Adrenal gland (tissue), 9 donors: ENCODE measurements at regions not wholly inside any gene's neighbourhood (a gene's known extent, or its start where the extent isn't known, plus 50 kb on each side); places are given as distances from the start of the nearest gene placed in this dataset.

ENCODE experiments used
- DNase-seq, 7 donors: peaks; one replicate each; pipeline ENCODE4 v3.0.0-alpha.2; 2019 to 2020
- H3K27ac ChIP-seq, 5 donors: fragments of 200-600 bp; sonication (generic) in 4 of 5; 1 replicate in 3 of 5; 2 replicates in 2 of 5; pipeline versions ENCODE4 v1.5.1 to v1.8.0; 2016 to 2020; ENCODE audit warnings: mild to moderate bottlenecking in 1 of 5
- H3K27me3 ChIP-seq: fragments of 200-600 bp; 2 replicates; pipeline ENCODE4 v1.8.0; 2021
- H3K36me3 ChIP-seq, 2 donors: fragments of 200-600 bp; replicated peaks in 1 of 2; 1 replicate in 1 of 2; 2 replicates in 1 of 2; pipeline versions ENCODE4 v1.5.1 to v1.8.0; 2018 to 2022
- H3K4me1 ChIP-seq, 2 donors: fragments of 200-600 bp; replicated peaks in 1 of 2; 1 replicate in 1 of 2; 2 replicates in 1 of 2; pipeline versions ENCODE4 v1.5.1 to v1.8.0; 2018 to 2021
- H3K4me3 ChIP-seq, 4 donors: fragments of 200-600 bp; sonication (generic) in 3 of 4; one replicate each; pipeline ENCODE4 v1.5.1; 2016 to 2018
- H3K9me3 ChIP-seq, 3 donors: fragments of 200-600 bp; sonication (generic) in 1 of 3; replicated peaks in 1 of 3; 1 replicate in 2 of 3; 2 replicates in 1 of 3; pipeline versions ENCODE4 v1.5.1 to v1.8.0; 2016 to 2021
- CTCF ChIP-seq, 6 experiments: fragments of 450-650 bp in 4 of 6; fragments of 200-600 bp in 2 of 6; sonication (generic) in 1 of 6; IDR thresholded peaks; 1 replicate in 5 of 6; 2 replicates in 1 of 6; pipeline versions ENCODE4 v1.5.1 to v1.8.0; 2016 to 2021; ENCODE audit warnings: antibody characterized with exemption in 6 of 6, mild to moderate bottlenecking in 2 of 6, moderate library complexity in 1 of 6
- POLR2A ChIP-seq, 2 donors: fragments of 450-650 bp; IDR thresholded peaks; one replicate each; pipeline ENCODE4 v1.6.1; 2017; ENCODE audit warnings: antibody characterized with exemption in 2 of 2, mild to moderate bottlenecking in 2 of 2, moderate library complexity in 1 of 2
- whole genome bisulfite sequencing, 4 donors: extraction: QIAGEN DNeasy Blood & Tissue Kit in 2 of 4; methylation state at CpG; one replicate each; pipeline versions ENCODE4 v1.1.5 to v1.1.7; 2013 to 2017; 5-methylcytosine and 5-hydroxymethylcytosine counted together
- intact Hi-C, 2 donors: fragments of 100-400 bp; cut with DNase I; formaldehyde crosslinking; loops; one replicate each; pipeline versions ENCODE4 v1.14.1 to v1.15.0; 2022 to 2023
- donor health status: healthy with polysubstance abuse.
- donor health status: Bipolar disorder and iron deficiency.
- donor health status: DM: yes; HTN: yes; CAD: no.
- donor health status: DM: no; HTN: no; CAD: no.
- donor health status: DM: no; HTN: no; CAD: no.

- H3K4me3 ChIP-seq: no peak overlapping the region
- TF ChIP-seq CTCF (IDR thresholded peaks at IDR 0.05): no peak
- no peak for DNase-seq
- H3K27me3 ChIP-seq: no peaks in the 10 kb centered on the region
- 37 to 53% (median 44%) methylated on average over 2 of the region's 2 CpGs for WGBS, 4 donors
- no peaks in the 10 kb centered on the region for H3K4me1 ChIP-seq
- no peaks in the 10 kb centered on the region for H3K9me3 ChIP-seq
- no peaks in the 10 kb centered on the region for H3K36me3 ChIP-seq
- H3K27ac ChIP-seq: no peak overlapping the region
- intact Hi-C loops: no loop called here
Measured at GRCh38 chr11:97118614-97119200, 728.9 kb downstream of the JRKL start.

GRCh38 chr11:97123237-97123636, 733.4 kb downstream of the JRKL start:
- intact Hi-C loops: no loop called here
- 47 to 60% (median 51%) methylated on average over 2 of the region's 2 CpGs for WGBS, 4 donors

GRCh38 chr11:97136067-97136466, 746.3 kb downstream of the JRKL start:
- no peak for TF ChIP-seq CTCF (IDR thresholded peaks at IDR 0.05)
- no peak for TF ChIP-seq POLR2A (IDR thresholded peaks at IDR 0.05)
- intact Hi-C loops: no loop called here
- no peaks in the 10 kb centered on the region for H3K36me3 ChIP-seq
- H3K27ac ChIP-seq: no peak overlapping the region
- no peak for DNase-seq
- H3K4me3 ChIP-seq: no peak overlapping the region
- no peaks in the 10 kb centered on the region for H3K27me3 ChIP-seq
- peaks cover 0 to 8% (median 0%) of the 10 kb centered on the region in 3 donors for H3K9me3 ChIP-seq
- WGBS, 4 donors: 64 to 95% (median 92%) methylated on average over 1 of the region's 1 CpG
- no peaks in the 10 kb centered on the region for H3K4me1 ChIP-seq

More at GRCh38 chr11:97123237-97123636, 733.4 kb downstream of the JRKL start:
- H3K27me3 ChIP-seq: no peaks in the 10 kb centered on the region
- H3K9me3 ChIP-seq: no peaks in the 10 kb centered on the region
- TF ChIP-seq CTCF (IDR thresholded peaks at IDR 0.05) (no peak), POLR2A (IDR thresholded peaks at IDR 0.05) (no peak)
- no peak overlapping the region for H3K4me3 ChIP-seq
- no peaks in the 10 kb centered on the region for H3K36me3 ChIP-seq
- no peak overlapping the region for H3K27ac ChIP-seq
- no peak for DNase-seq
- H3K4me1 ChIP-seq: no peaks in the 10 kb centered on the region

- DNase-seq: peak in 2 of 7 donors; percentile 6 to 17
- H3K4me1 ChIP-seq: no peaks in the 10 kb centered on the region
- 63 to 73% (median 72%) methylated on average over 2 of the region's 2 CpGs for WGBS, 4 donors
- no peak overlapping the region for H3K4me3 ChIP-seq
- intact Hi-C loops: loop anchor here in 1 of 2 donors (5.0 kb wide), 2 partner anchors 314 to 679 kb away; no protein-coding TSS in a partner anchor
- H3K27me3 ChIP-seq: no peaks in the 10 kb centered on the region
- no peak overlapping the region for H3K27ac ChIP-seq
- no peak for TF ChIP-seq POLR2A (IDR thresholded peaks at IDR 0.05)
- TF ChIP-seq CTCF (IDR thresholded peaks at IDR 0.05): peak; percentile 35 to 80 (median 61)
- no peaks in the 10 kb centered on the region for H3K36me3 ChIP-seq
- no peaks in the 10 kb centered on the region for H3K9me3 ChIP-seq
Measured at GRCh38 chr11:97140885-97141494, 751.2 kb downstream of the JRKL start.
